B cell (primary cell): ENCODE measurements at regions not wholly inside any gene's neighbourhood (a gene's known extent, or its start where the extent isn't known, plus 50 kb on each side); places are given as distances from the start of the nearest gene placed in this dataset.

Experiments
- ATAC-seq: fragments of 200-7000 bp; cut with Tn5 transposase; one replicate; pipeline ENCODE4 v1.10.0; 2021; ENCODE audit warnings: low read depth, mild to moderate bottlenecking, moderate number of reproducible peaks, moderate library complexity
- CTCF ChIA-PET: fragments of 350-600 bp; sonication (Branson Sonifier 250); formaldehyde crosslinking; loops from one replicate; lab custom pipeline; 2021; ENCODE audit warnings: antibody characterized with exemption, inconsistent platforms; lab: Charles Lee
- POLR2A ChIA-PET: fragments of 350-600 bp; sonication (Branson Sonifier 250); formaldehyde crosslinking; loops from one replicate; lab custom pipeline; 2021; ENCODE audit warnings: antibody characterized with exemption; lab: Charles Lee
- DNase-seq: peaks from one replicate; pipeline ENCODE4 v3.0.0; 2013
- H2AFZ ChIP-seq: 2 replicates; pipeline ENCODE4 v1.6.1; 2012; ENCODE audit warnings: mild to moderate bottlenecking, low read depth, low read length; ENCODE audit not compliant: insufficient read depth, poor library complexity, severe bottlenecking
- H3K27ac ChIP-seq, 2 donors: 1 replicate in 1 of 2; 2 replicates in 1 of 2; pipeline ENCODE4 v1.5.1; 2012 to 2013; ENCODE audit warnings: low read length in 2 of 2, mild to moderate bottlenecking in 2 of 2, moderate library complexity in 1 of 2
- H3K27me3 ChIP-seq, 4 experiments: fragments of 200-600 bp in 1 of 4; sonication (generic) in 1 of 4; replicated peaks in 1 of 4; 1 replicate in 2 of 4; 2 replicates in 2 of 4; pipeline versions ENCODE4 v1.6.1 to v1.7.0; 2013 to 2016; ENCODE audit warnings: low read length in 3 of 4, mild to moderate bottlenecking in 2 of 4, mixed read lengths in 1 of 4, moderate library complexity in 1 of 4; ENCODE audit not compliant: insufficient read depth in 4 of 4, control insufficient read depth in 3 of 4; ENCODE audit errors: control extremely low read depth in 1 of 4
- H3K36me3 ChIP-seq, 2 experiments: replicated peaks in 1 of 2; 1 replicate in 1 of 2; 2 replicates in 1 of 2; pipeline versions ENCODE4 v1.6.1 to v1.7.1; 2013; ENCODE audit warnings: low read length in 1 of 2; ENCODE audit not compliant: insufficient read depth in 2 of 2, control insufficient read depth in 1 of 2; ENCODE audit errors: control extremely low read depth in 1 of 2, extremely low read depth in 1 of 2
- H3K4me1 ChIP-seq, 2 donors: fragments of 200-600 bp in 1 of 2; sonication (generic) in 1 of 2; 1 replicate in 1 of 2; 2 replicates in 1 of 2; pipeline versions ENCODE4 v1.5.1 to v1.6.1; 2013 to 2017; ENCODE audit warnings: low read length in 2 of 2; ENCODE audit not compliant: control insufficient read depth in 2 of 2, insufficient read depth in 2 of 2
- H3K4me2 ChIP-seq: replicated peaks from 2 replicates; pipeline ENCODE3; 2012; ENCODE audit warnings: mild to moderate bottlenecking, low read depth, low read length; ENCODE audit not compliant: poor library complexity, severe bottlenecking
- H3K4me3 ChIP-seq, 5 experiments: fragments of 200-600 bp in 1 of 5; sonication (generic) in 1 of 5; 1 replicate in 3 of 5; 2 replicates in 2 of 5; pipeline versions ENCODE4 v1.5.1 to v1.7.0; 2011 to 2016; ENCODE audit warnings: low read length in 4 of 5, mild to moderate bottlenecking in 4 of 5, low read depth in 2 of 5, control low read depth in 1 of 5, moderate library complexity in 1 of 5; ENCODE audit not compliant: insufficient read depth in 1 of 5; ENCODE audit errors: control extremely low read depth in 1 of 5, extremely low read depth in 1 of 5
- H3K79me2 ChIP-seq: fragments of 200-600 bp; sonication (generic); one replicate; pipeline ENCODE4 v1.6.0; 2016; ENCODE audit warnings: low read length; ENCODE audit not compliant: control insufficient read depth, insufficient read depth
- H3K9ac ChIP-seq: fragments of 200-600 bp; sonication (generic); 2 replicates; pipeline ENCODE4 v1.6.1; 2017; ENCODE audit warnings: mild to moderate bottlenecking, low read length, moderate library complexity
- H3K9me3 ChIP-seq, 3 donors: one replicate each; pipeline versions ENCODE4 v1.6.1 to v1.7.1; 2013; ENCODE audit warnings: low read length in 2 of 3; ENCODE audit not compliant: control insufficient read depth in 2 of 3, insufficient read depth in 1 of 3; ENCODE audit errors: control extremely low read depth in 1 of 3
- H4K20me1 ChIP-seq: 2 replicates; pipeline ENCODE4 v1.6.0; 2012; ENCODE audit warnings: mild to moderate bottlenecking, low read length; ENCODE audit not compliant: insufficient read depth, control insufficient read depth, poor library complexity, severe bottlenecking
- H3K27ac Mint-ChIP-seq: one replicate; pipeline ENCODE4 v1.8.0; 2021; ENCODE audit warnings: mixed read lengths
- H3K27me3 Mint-ChIP-seq: one replicate; pipeline ENCODE4 v1.8.0; 2021; ENCODE audit warnings: mixed read lengths
- H3K4me1 Mint-ChIP-seq: one replicate; pipeline ENCODE4 v1.8.0; 2021; ENCODE audit warnings: mixed read lengths
- H3K4me3 Mint-ChIP-seq: one replicate; pipeline ENCODE4 v1.8.0; 2021; ENCODE audit warnings: mixed read lengths
- H3K9me3 Mint-ChIP-seq: one replicate; pipeline ENCODE4 v1.8.0; 2022; ENCODE audit warnings: mixed read lengths; ENCODE audit not compliant: insufficient read depth
- CTCF ChIP-seq: fragments of 200-600 bp; IDR thresholded peaks from one replicate; pipeline ENCODE4 v1.8.0; 2022; ENCODE audit warnings: antibody characterized with exemption, mild to moderate bottlenecking
- EZH2 ChIP-seq: IDR thresholded peaks from 2 replicates; pipeline ENCODE4 v1.6.1; 2012; ENCODE audit warnings: borderline replicate concordance, low read depth, mild to moderate bottlenecking, moderate library complexity, low read length; ENCODE audit not compliant: insufficient read depth, poor library complexity, severe bottlenecking
- WGBS: methylation state at CpG from one replicate; pipeline ENCODE4 v1.1.5; 2013; ENCODE audit warnings: missing lambda C conversion rate; ENCODE audit not compliant: insufficient coverage; 5-methylcytosine and 5-hydroxymethylcytosine counted together
- intact Hi-C: fragments of 100-400 bp; cut with micrococcal nuclease; formaldehyde crosslinking; loops from one replicate; pipeline ENCODE4 v1.10.0; 2022

GRCh38 chr2:75822336-75822735 lies 111.6 kb upstream of the GCFC2 start:
- H3K9me3 ChIP-seq = peaks cover 0 to 12% (median 0%) of the 10 kb centered on the region in 3 donors
- H3K4me1 Mint-ChIP-seq = no peaks in the 10 kb centered on the region
- POLR2A ChIA-PET = no interaction called here
- no peaks in the 10 kb centered on the region for H4K20me1 ChIP-seq
- no peak for ATAC-seq
- no peak overlapping the region for H3K27ac ChIP-seq
- no peak overlapping the region for H3K4me2 ChIP-seq
- H3K9me3 Mint-ChIP-seq = peaks cover 11% of the 10 kb centered on the region
- TF ChIP-seq CTCF (no peak), EZH2 (no peak)
- CTCF ChIA-PET = interaction anchor here (0.7 kb wide), 1 partner anchor 39 kb away, joined by 3 read pairs; no protein-coding TSS in a partner anchor
- H3K27me3 ChIP-seq = no peaks in the 10 kb centered on the region
- H3K79me2 ChIP-seq = no peaks in the 10 kb centered on the region
- intact Hi-C loops = no loop called here
- H2AFZ ChIP-seq = no peak overlapping the region
- no peak for DNase-seq
- no peak overlapping the region for H3K27ac Mint-ChIP-seq
- H3K27me3 Mint-ChIP-seq = peaks cover 8% of the 10 kb centered on the region
- H3K36me3 ChIP-seq = no peaks in the 10 kb centered on the region
- no peak overlapping the region for H3K9ac ChIP-seq
- no peak overlapping the region for H3K4me3 ChIP-seq
- no peak overlapping the region for H3K4me3 Mint-ChIP-seq
- WGBS = no CpG with 5 or more reads among the region's 2 CpGs
- no peaks in the 10 kb centered on the region for H3K4me1 ChIP-seq

DNA sequence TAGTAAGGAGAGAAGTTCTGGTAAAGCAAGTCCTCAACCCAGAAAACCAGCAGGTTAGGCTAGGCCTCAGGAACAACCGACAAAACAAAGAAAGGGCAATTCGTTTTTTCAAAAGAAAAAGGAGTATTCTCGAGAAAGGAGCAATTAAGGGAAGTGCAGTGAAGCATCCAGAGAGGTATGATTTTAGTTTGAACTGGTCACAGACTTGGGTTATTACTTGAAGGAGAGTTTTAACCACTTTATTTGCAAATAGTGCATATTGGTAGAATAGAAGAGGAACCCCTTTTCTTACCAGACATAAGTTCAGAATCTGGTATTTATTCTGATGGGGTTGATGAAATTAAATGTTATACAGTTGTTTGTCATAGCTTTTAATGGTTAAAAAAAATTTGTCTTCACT lies 110.0 kb upstream of the GCFC2 start:
- Mint-ChIP-seq H3K4me3 (no peak overlapping the region), H3K4me1 (no peaks in the 10 kb centered on the region), H3K9me3 (peaks cover 9% of the 10 kb centered on the region), H3K27ac (no peak overlapping the region), H3K27me3 (peaks cover 8% of the 10 kb centered on the region)
- no peaks in the 10 kb centered on the region for H4K20me1 ChIP-seq
- peaks cover 0 to 3% (median 0%) of the 10 kb centered on the region in 4 experiments for H3K27me3 ChIP-seq
- WGBS = 90% methylated on average over 3 of the region's 3 CpGs
- H3K4me2 ChIP-seq = no peak overlapping the region
- no peaks in the 10 kb centered on the region for H3K4me1 ChIP-seq
- H3K9me3 ChIP-seq = peaks cover 0 to 12% (median 0%) of the 10 kb centered on the region in 3 donors
- no peaks in the 10 kb centered on the region for H3K79me2 ChIP-seq
- DNase-seq (no peak), ATAC-seq (no peak)
- POLR2A ChIA-PET = no interaction called here
- no peak overlapping the region for H3K4me3 ChIP-seq
- H2AFZ ChIP-seq = no peak overlapping the region
- intact Hi-C loops = no loop called here
- H3K9ac ChIP-seq = no peak overlapping the region
- no peaks in the 10 kb centered on the region for H3K36me3 ChIP-seq
- no peak overlapping the region for H3K27ac ChIP-seq
- CTCF ChIA-PET = interaction anchor here (0.7 kb wide), 1 partner anchor 47 kb away, joined by 3 read pairs; no protein-coding TSS in a partner anchor
- TF ChIP-seq CTCF (no peak), EZH2 (no peak)
